ENCODE measurements at regions not wholly inside any gene's neighbourhood (a gene's known extent, or its start where the extent isn't known, plus 50 kb on each side); places are given as distances from the start of the nearest gene placed in this dataset.

DNA sequence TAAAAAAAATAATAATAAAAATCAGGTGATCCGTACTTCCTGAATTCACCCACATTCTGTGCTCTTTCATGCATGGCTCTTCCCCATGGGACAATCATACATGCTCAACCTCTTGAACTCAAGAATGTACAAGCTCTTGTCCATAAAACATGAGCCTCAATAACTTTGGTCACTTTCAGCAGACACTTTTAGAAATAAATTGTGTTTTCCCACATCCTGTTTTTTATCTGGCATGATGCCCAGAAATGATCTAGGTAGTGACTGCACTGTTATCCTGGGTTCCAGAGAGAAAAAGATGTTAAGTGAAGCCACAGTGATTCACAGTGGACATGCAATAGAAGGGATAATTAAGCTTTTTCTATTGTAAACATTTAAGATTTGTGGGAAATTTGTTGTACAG is 537.6 kb upstream of the TMEM132C start:
- no peaks in the 10 kb centered on the region for H3K9me1 ChIP-seq (replicated peaks; ENCODE audit: control insufficient read depth, extremely low read depth, insufficient read depth, low read length)
- no peak for TF ChIP-seq JUN (IDR thresholded peaks at IDR 0.05; ENCODE audit: borderline replicate concordance, insufficient read depth, insufficient read length, low read depth)
- no peak for TF ChIP-seq EZH2 (IDR thresholded peaks at IDR 0.05; ENCODE audit: borderline replicate concordance, low read depth, low read length, severe bottlenecking)
- no peak for TF ChIP-seq POLR2AphosphoS5 (IDR thresholded peaks at IDR 0.05; ENCODE audit: insufficient read depth, low read depth, low read length)
- no peak for TF ChIP-seq FOS (IDR thresholded peaks at IDR 0.05; ENCODE audit: borderline replicate concordance, insufficient read depth, low read length)
- TF ChIP-seq MYC (IDR thresholded peaks at IDR 0.05; ENCODE audit: low read depth, low read length), result no peak
- TF ChIP-seq CTCF (IDR thresholded peaks at IDR 0.05; ENCODE audit: extremely low read depth in 1 of 2, insufficient read depth in 1 of 2, low read depth in 1 of 2, low read length in 2 of 2), result no peak
- TF ChIP-seq, protein P1, sequence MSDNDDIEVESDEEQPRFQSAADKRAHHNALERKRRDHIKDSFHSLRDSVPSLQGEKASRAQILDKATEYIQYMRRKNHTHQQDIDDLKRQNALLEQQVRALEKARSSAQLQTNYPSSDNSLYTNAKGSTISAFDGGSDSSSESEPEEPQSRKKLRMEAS (IDR thresholded peaks at IDR 0.05; ENCODE audit: insufficient read depth, insufficient read length), result no peak
- TF ChIP-seq POLR2A (IDR thresholded peaks at IDR 0.05; ENCODE audit: low read depth, low read length), result no peak
- TF ChIP-seq GATA2 (IDR thresholded peaks at IDR 0.05; ENCODE audit: insufficient read depth, insufficient read length, low read depth, low read length), result no peak
- H2AFZ ChIP-seq (ENCODE audit: low read depth, low read length), result no peak overlapping the region
- H3K36me3 ChIP-seq (ENCODE audit: control insufficient read depth in 2 of 2, extremely low read depth in 1 of 2, insufficient read depth in 2 of 2, low read length in 2 of 2), result no peaks in the 10 kb centered on the region
- no peak overlapping the region for H3K9ac ChIP-seq (replicated peaks; ENCODE audit: extremely low read depth, insufficient read depth, low read length)
- no peaks in the 10 kb centered on the region for H3K4me1 ChIP-seq (ENCODE audit: control insufficient read depth, extremely low read depth, insufficient read depth, low read length)
- H3K27ac ChIP-seq (ENCODE audit: insufficient read depth, low read depth, low read length), result no peak overlapping the region
- no TSS peak for BruUV-seq (replicated peaks)
- peaks cover 2% of the 10 kb centered on the region for H3K9me3 ChIP-seq (replicated peaks; ENCODE audit: control insufficient read depth, insufficient read depth, low read length)
- H3K27me3 ChIP-seq (ENCODE audit: control insufficient read depth in 2 of 2, insufficient read depth in 2 of 2, low read length in 2 of 2), result no peaks in the 10 kb centered on the region
- intact Hi-C loops (cut with micrococcal nuclease) (no loop called here), dilution Hi-C loops (cut with MboI; ENCODE audit: extremely low pct_ligation_motif_present, low sequenced_read_pairs) (no loop called here)
- no peak overlapping the region for H3K4me2 ChIP-seq (ENCODE audit: insufficient read depth, low read length)
- FAIRE-seq (no peak), DNase-seq (ENCODE audit: low read depth, low spot score) (no peak)
- POLR2A ChIA-PET, result no interaction called here
- H3K79me2 ChIP-seq (ENCODE audit: control insufficient read depth, insufficient read depth, low read length), result no peaks in the 10 kb centered on the region
- CTCF ChIA-PET, result no interaction called here
- H3K4me3 ChIP-seq (replicated peaks in 1 of 3; ENCODE audit: insufficient read depth in 1 of 3, low read depth in 1 of 3, low read length in 3 of 3), result no peak overlapping the region
- H4K20me1 ChIP-seq (replicated peaks; ENCODE audit: control insufficient read depth, extremely low read depth, insufficient read depth, low read length), result no peaks in the 10 kb centered on the region

All from endothelial cell of umbilical vein (primary cell).